T-helper 17 cell (primary cell): ENCODE measurements at regions not wholly inside any gene's neighbourhood (a gene's known extent, or its start where the extent isn't known, plus 50 kb on each side); places are given as distances from the start of the nearest gene placed in this dataset.

Source experiments
- ATAC-seq: fragments of 150-1000 bp; cut with Tn5 transposase; 2 replicates; pipeline ENCODE4 v1.10.0; 2021; ENCODE audit warnings: mild to moderate bottlenecking, moderate library complexity
- DNase-seq, 3 donors: peaks; one replicate each; pipeline versions ENCODE4 v3.0.0 to v3.0.0-alpha.2; 2020 to 2021
- H3K9me3 ChIP-seq: one replicate; pipeline ENCODE4 v1.7.0; 2013; ENCODE audit warnings: low read length, mild to moderate bottlenecking; ENCODE audit not compliant: control insufficient read depth, poor library complexity, severe bottlenecking
- H3K27ac Mint-ChIP-seq: one replicate; pipeline ENCODE4 v1.8.0; 2022; ENCODE audit warnings: mild to moderate bottlenecking, moderate library complexity, mixed read lengths
- H3K27me3 Mint-ChIP-seq: one replicate; pipeline ENCODE4 v1.8.0; 2022; ENCODE audit warnings: mixed read lengths
- H3K36me3 Mint-ChIP-seq: one replicate; pipeline ENCODE4 v1.8.0; 2022; ENCODE audit warnings: low read depth, mixed read lengths
- H3K4me1 Mint-ChIP-seq: one replicate; pipeline ENCODE4 v1.8.0; 2022; ENCODE audit warnings: mild to moderate bottlenecking, mixed read lengths
- H3K4me3 Mint-ChIP-seq: one replicate; pipeline ENCODE4 v1.8.0; 2022; ENCODE audit warnings: mild to moderate bottlenecking, moderate library complexity, mixed read lengths

DNA sequence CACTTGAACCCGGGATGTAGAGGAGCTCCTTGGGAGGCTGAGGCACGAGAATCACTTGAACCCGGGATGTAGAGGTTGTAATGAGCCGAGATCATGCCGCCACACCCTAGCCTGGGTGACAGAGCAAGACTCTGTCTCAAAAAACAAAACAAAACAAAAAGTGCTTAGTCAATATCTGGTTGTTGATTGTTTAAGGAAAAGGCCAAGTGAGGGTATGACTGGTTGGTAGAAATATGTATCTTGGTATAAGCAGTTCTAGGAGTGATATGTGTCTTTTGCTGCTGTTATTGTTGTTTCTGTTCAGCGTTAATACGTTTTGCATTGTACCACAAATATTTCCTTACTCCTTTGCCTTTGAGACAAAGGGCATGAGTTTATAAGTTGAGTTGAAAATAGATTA lies 210.7 kb upstream of the DMRT1 start:
- peaks cover 11% of the 10 kb centered on the region for H3K4me1 Mint-ChIP-seq
- H3K36me3 Mint-ChIP-seq, result no peaks in the 10 kb centered on the region
- H3K27ac Mint-ChIP-seq, result no peak overlapping the region
- ATAC-seq (no peak), DNase-seq (no peak)
- H3K4me3 Mint-ChIP-seq, result no peak overlapping the region
- H3K9me3 ChIP-seq, result no peaks in the 10 kb centered on the region
- H3K27me3 Mint-ChIP-seq, result peaks cover 4% of the 10 kb centered on the region

DNA sequence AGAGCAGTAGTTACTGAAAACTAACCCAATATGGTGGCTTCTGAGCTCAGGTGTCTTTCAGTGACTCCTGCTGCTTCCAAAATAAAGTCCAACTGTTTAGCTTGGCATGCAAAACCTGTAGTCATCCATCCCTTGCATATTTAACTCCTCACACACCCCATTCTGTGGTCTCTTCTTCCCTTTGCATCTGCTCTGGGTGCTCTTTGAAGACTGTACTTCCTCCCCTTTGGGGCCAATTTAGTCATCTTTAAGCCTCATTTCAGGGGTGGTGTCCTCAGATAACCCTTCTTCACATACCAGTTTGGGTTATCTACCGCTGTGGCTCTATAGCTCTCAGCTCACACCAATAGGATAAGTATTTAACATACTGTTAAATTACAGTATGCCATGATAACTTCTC lies 209.9 kb upstream of the DMRT1 start:
- no peaks in the 10 kb centered on the region for H3K9me3 ChIP-seq
- no peaks in the 10 kb centered on the region for H3K36me3 Mint-ChIP-seq
- peaks cover 11% of the 10 kb centered on the region for H3K4me1 Mint-ChIP-seq
- no peak overlapping the region for H3K4me3 Mint-ChIP-seq
- no peak for ATAC-seq
- H3K27me3 Mint-ChIP-seq, result no peaks in the 10 kb centered on the region
- no peak for DNase-seq
- no peak overlapping the region for H3K27ac Mint-ChIP-seq

DNA sequence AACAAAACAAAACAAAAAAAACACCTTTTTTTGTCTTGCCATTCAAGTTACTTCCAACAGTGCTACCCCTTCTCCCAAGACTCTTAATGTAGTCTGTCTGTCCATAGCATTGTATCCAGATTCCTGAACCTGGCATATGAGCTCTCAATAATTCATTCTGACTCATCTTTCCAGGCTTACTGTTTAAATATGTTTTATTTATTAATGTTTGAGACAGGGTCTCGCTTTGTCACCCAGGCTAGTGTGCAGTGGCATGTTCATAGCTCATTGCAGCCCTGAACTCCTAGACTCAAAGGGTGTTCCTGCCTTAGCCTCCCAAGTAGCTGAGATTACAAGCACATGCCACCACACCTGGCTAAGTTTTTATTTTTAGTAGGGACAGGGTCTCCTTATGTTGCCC lies 208.0 kb upstream of the DMRT1 start:
- Mint-ChIP-seq H3K36me3 (no peaks in the 10 kb centered on the region), H3K4me3 (no peak overlapping the region), H3K27me3 (no peaks in the 10 kb centered on the region), H3K27ac (no peak overlapping the region), H3K4me1 (peaks cover 8% of the 10 kb centered on the region)
- no peak for ATAC-seq
- H3K9me3 ChIP-seq, result no peaks in the 10 kb centered on the region
- DNase-seq, result no peak

DNA sequence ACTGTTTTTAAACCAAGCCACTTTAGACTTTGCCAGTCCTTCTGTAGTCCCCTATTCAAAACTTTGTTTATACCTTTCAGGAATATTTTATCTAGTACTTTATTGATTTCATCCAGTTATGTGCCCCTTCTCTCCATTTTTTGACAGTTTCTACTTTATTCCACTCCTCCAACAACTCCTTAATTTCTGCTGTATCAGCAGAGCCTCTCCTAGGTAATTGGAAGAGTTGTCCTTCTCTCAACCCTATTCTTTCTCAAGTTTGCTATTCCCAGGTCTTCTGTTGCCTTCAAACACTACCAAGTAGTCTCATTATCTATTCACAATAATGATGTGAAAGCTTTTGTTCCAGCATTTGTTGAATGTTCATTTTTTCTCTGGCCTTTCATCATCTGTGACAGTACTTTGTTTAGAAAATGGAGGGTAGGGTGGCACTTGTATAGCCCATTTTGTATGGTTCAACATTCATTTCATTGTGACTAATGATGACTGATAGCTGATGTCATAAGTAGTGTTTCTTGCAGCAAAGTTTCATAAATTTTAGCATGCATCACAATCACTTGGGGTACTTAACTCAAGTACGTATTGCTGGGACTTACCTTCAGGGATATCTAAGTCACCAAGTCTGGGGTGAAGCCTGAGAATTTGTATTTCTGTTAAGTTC lies 204.4 kb upstream of the DMRT1 start:
- H3K9me3 ChIP-seq, result no peaks in the 10 kb centered on the region
- ATAC-seq, result no peak
- H3K27me3 Mint-ChIP-seq, result peaks cover 7% of the 10 kb centered on the region
- no peak for DNase-seq
- H3K27ac Mint-ChIP-seq, result peak overlapping the region; percentile 2
- H3K4me1 Mint-ChIP-seq, result peaks cover 4% of the 10 kb centered on the region
- peaks cover 2% of the 10 kb centered on the region for H3K36me3 Mint-ChIP-seq
- H3K4me3 Mint-ChIP-seq, result no peak overlapping the region

DNA sequence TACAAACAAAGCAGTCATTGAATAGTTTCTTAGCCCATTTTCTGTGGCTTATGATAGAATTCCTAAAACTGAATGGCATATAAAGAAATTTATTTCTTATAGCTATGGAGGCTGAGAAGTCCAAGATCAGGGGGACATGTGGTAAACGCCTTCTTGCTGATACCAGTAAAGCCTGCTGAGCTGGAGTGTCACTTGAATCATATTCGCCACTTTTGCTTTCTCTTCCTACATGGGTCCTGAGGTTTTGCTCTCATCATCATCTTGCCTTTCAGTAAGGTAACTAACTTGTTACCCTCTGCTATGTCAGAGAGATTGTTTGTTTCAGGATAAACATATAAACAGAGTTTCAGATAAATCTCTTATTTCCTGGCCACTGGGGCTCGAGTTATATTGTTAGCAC lies 203.3 kb upstream of the DMRT1 start:
- ATAC-seq, result no peak
- H3K4me1 Mint-ChIP-seq, result peaks cover 4% of the 10 kb centered on the region
- H3K27ac Mint-ChIP-seq, result no peak overlapping the region

DNA sequence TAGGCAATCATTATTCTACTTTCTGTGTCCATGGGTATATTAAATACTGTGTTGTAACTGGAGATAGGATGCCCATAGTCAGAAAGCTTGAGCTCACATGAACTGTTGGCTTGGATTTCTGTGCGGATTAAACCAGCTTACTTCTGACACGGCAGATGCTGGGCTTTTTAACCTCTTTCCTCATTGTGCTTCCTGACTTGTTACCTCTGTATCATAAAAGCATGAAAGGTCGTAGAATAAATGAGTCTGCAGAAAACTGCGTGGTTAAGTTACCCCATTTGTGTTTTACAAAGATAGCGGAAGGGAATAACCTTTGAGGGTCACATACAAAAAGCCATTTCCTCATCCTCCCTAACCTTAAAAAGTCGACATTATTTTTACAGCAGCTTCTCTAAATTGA lies 199.5 kb upstream of the DMRT1 start:
- H3K9me3 ChIP-seq, result no peaks in the 10 kb centered on the region
- peaks cover 2% of the 10 kb centered on the region for H3K36me3 Mint-ChIP-seq
- H3K27me3 Mint-ChIP-seq, result peaks cover 7% of the 10 kb centered on the region
- ATAC-seq, result no peak
- no peak overlapping the region for H3K4me3 Mint-ChIP-seq
- H3K4me1 Mint-ChIP-seq, result peaks cover 4% of the 10 kb centered on the region
- no peak overlapping the region for H3K27ac Mint-ChIP-seq
- DNase-seq, result no peak

More for the DNA sequence above, 203.3 kb upstream of the DMRT1 start:
- H3K36me3 Mint-ChIP-seq, result peaks cover 2% of the 10 kb centered on the region
- no peaks in the 10 kb centered on the region for H3K9me3 ChIP-seq
- H3K27me3 Mint-ChIP-seq, result peaks cover 7% of the 10 kb centered on the region
- no peak for DNase-seq
- no peak overlapping the region for H3K4me3 Mint-ChIP-seq

- Mint-ChIP-seq H3K27ac (no peak overlapping the region), H3K27me3 (peaks cover 7% of the 10 kb centered on the region), H3K4me1 (peaks cover 9% of the 10 kb centered on the region), H3K36me3 (peaks cover 2% of the 10 kb centered on the region), H3K4me3 (no peak overlapping the region)
- DNase-seq (no peak), ATAC-seq (no peak)
- H3K9me3 ChIP-seq, result no peaks in the 10 kb centered on the region
Measured at GRCh38 chr9:643966-644365, 197.5 kb upstream of the DMRT1 start.

- no peak overlapping the region for H3K27ac Mint-ChIP-seq
- no peak overlapping the region for H3K4me3 Mint-ChIP-seq
- H3K9me3 ChIP-seq, result no peaks in the 10 kb centered on the region
- no peaks in the 10 kb centered on the region for H3K36me3 Mint-ChIP-seq
- no peaks in the 10 kb centered on the region for H3K27me3 Mint-ChIP-seq
- DNase-seq, result no peak
- no peak for ATAC-seq
- H3K4me1 Mint-ChIP-seq, result peaks cover 23% of the 10 kb centered on the region
Measured at GRCh38 chr9:647522-647921, 194.0 kb upstream of the DMRT1 start.

GRCh38 chr9:649128-650074 lies 192.1 kb upstream of the DMRT1 start:
- Mint-ChIP-seq H3K27ac (no peak overlapping the region), H3K4me3 (peak overlapping the region; percentile 62), H3K36me3 (no peaks in the 10 kb centered on the region), H3K27me3 (no peaks in the 10 kb centered on the region), H3K4me1 (peaks cover 24% of the 10 kb centered on the region)
- H3K9me3 ChIP-seq, result no peaks in the 10 kb centered on the region
- DNase-seq (no peak), ATAC-seq (no peak)

- H3K9me3 ChIP-seq, result no peaks in the 10 kb centered on the region
- peak; percentile 27 for ATAC-seq
- no peak for DNase-seq
- Mint-ChIP-seq H3K4me1 (peaks cover 27% of the 10 kb centered on the region), H3K4me3 (peak overlapping the region; percentile 57), H3K27me3 (no peaks in the 10 kb centered on the region), H3K36me3 (no peaks in the 10 kb centered on the region), H3K27ac (peak overlapping the region; percentile 60)
Measured at GRCh38 chr9:650362-650761, 191.1 kb upstream of the DMRT1 start.

DNA sequence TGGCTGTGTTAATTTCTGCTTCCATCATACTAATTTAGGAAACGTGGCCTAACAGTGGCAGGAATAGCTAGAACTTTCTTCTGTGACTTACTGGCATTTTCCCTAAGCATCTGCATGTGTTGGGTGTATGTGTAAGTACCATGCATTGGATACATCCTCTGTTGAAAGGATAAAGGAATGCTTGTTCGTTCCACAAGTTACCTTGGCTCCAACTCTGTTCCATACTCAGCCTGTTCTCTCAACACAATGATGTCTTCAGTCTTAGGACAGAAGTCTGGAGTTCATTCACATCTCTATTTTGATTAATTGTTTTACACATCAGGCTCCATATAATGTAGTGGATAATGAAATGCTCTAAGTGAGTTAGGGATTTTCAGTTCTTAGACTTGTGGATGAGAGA lies 190.1 kb upstream of the DMRT1 start:
- Mint-ChIP-seq H3K27me3 (no peaks in the 10 kb centered on the region), H3K4me1 (peaks cover 27% of the 10 kb centered on the region), H3K36me3 (no peaks in the 10 kb centered on the region), H3K27ac (no peak overlapping the region), H3K4me3 (no peak overlapping the region)
- DNase-seq (no peak), ATAC-seq (no peak)
- H3K9me3 ChIP-seq, result no peaks in the 10 kb centered on the region

GRCh38 chr9:652914-653313 lies 188.6 kb upstream of the DMRT1 start:
- no peaks in the 10 kb centered on the region for H3K9me3 ChIP-seq
- ATAC-seq, result no peak
- peaks cover 2% of the 10 kb centered on the region for H3K36me3 Mint-ChIP-seq
- DNase-seq, result no peak
- no peak overlapping the region for H3K4me3 Mint-ChIP-seq
- H3K27ac Mint-ChIP-seq, result no peak overlapping the region
- H3K27me3 Mint-ChIP-seq, result peaks cover 12% of the 10 kb centered on the region
- peaks cover 29% of the 10 kb centered on the region for H3K4me1 Mint-ChIP-seq

- H3K9me3 ChIP-seq, result no peaks in the 10 kb centered on the region
- peaks cover 28% of the 10 kb centered on the region for H3K4me1 Mint-ChIP-seq
- H3K36me3 Mint-ChIP-seq, result peaks cover 2% of the 10 kb centered on the region
- H3K27ac Mint-ChIP-seq, result no peak overlapping the region
- H3K27me3 Mint-ChIP-seq, result peaks cover 12% of the 10 kb centered on the region
- DNase-seq, result no peak
- no peak overlapping the region for H3K4me3 Mint-ChIP-seq
- no peak for ATAC-seq
Measured at GRCh38 chr9:653421-653820, 188.1 kb upstream of the DMRT1 start.
